Stomach (tissue), 8 donors: ENCODE measurements at regions not wholly inside any gene's neighbourhood (a gene's known extent, or its start where the extent isn't known, plus 50 kb on each side); places are given as distances from the start of the nearest gene placed in this dataset.

ENCODE experiments used
- DNase-seq, 2 donors: peaks; one replicate each; pipeline versions ENCODE4 v3.0.0 to v3.0.0-alpha.2; 2013 to 2019
- H3K27ac ChIP-seq, 5 donors: fragments of 200-600 bp in 4 of 5; sonication (generic) in 4 of 5; one replicate each; pipeline ENCODE4 v1.5.1; 2013 to 2019; ENCODE audit warnings: mild to moderate bottlenecking in 1 of 5, moderate library complexity in 1 of 5
- H3K27me3 ChIP-seq, 3 donors: fragments of 200-600 bp; sonication (generic); one replicate each; pipeline ENCODE4 v1.5.1; 2017 to 2019; ENCODE audit warnings: mixed run types in 1 of 3
- H3K36me3 ChIP-seq, 4 donors: fragments of 200-600 bp; sonication (generic); 1 replicate in 3 of 4; 2 replicates in 1 of 4; pipeline ENCODE4 v1.5.1; 2016 to 2019
- H3K4me1 ChIP-seq, 4 donors: fragments of 200-600 bp; sonication (generic); one replicate each; pipeline ENCODE4 v1.5.1; 2016 to 2019
- H3K4me3 ChIP-seq, 4 donors: fragments of 200-600 bp; sonication (generic) in 3 of 4; one replicate each; pipeline ENCODE4 v1.5.1; 2016 to 2019; ENCODE audit warnings: mild to moderate bottlenecking in 1 of 4
- H3K9me3 ChIP-seq, 4 donors: fragments of 200-600 bp; sonication (generic); one replicate each; pipeline ENCODE4 v1.5.1; 2016 to 2019
- CTCF ChIP-seq, 7 experiments: fragments of 450-650 bp in 4 of 7; fragments of 200-600 bp in 3 of 7; sonication (generic) in 3 of 7; IDR thresholded peaks; one replicate each; pipeline ENCODE4 v1.5.1; 2016 to 2019; ENCODE audit warnings: antibody characterized with exemption in 7 of 7, control low read depth in 2 of 7, mild to moderate bottlenecking in 1 of 7
- EP300 ChIP-seq: sonication (generic); formaldehyde crosslinking; IDR thresholded peaks from one replicate; pipeline ENCODE4 v1.6.1; 2017; ENCODE audit warnings: antibody characterized with exemption
- POLR2A ChIP-seq, 4 donors: fragments of 450-650 bp; IDR thresholded peaks; one replicate each; pipeline ENCODE4 v1.6.1; 2016; ENCODE audit warnings: antibody characterized with exemption in 4 of 4, control low read depth in 2 of 4, mild to moderate bottlenecking in 1 of 4, moderate library complexity in 1 of 4
- POLR2AphosphoS5 ChIP-seq, 3 donors: sonication (generic); formaldehyde crosslinking; IDR thresholded peaks; one replicate each; pipeline ENCODE4 v1.6.1; 2016; ENCODE audit warnings: antibody characterized with exemption in 3 of 3
- WGBS, 5 donors: extraction: QIAGEN DNeasy Blood & Tissue Kit in 3 of 5; methylation state at CpG; one replicate each; pipeline versions ENCODE4 v1.1.5 to v1.1.7; 2013 to 2018; 5-methylcytosine and 5-hydroxymethylcytosine counted together
- intact Hi-C: fragments of 100-400 bp; cut with DNase I; formaldehyde crosslinking; loops from one replicate; pipeline ENCODE4 v1.15.1; 2023; ENCODE audit warnings: low total_unique reads
- donor health status: healthy with polysubstance abuse.
- donor health status: Bipolar disorder and iron deficiency.
- donor health status: healthy.

DNA sequence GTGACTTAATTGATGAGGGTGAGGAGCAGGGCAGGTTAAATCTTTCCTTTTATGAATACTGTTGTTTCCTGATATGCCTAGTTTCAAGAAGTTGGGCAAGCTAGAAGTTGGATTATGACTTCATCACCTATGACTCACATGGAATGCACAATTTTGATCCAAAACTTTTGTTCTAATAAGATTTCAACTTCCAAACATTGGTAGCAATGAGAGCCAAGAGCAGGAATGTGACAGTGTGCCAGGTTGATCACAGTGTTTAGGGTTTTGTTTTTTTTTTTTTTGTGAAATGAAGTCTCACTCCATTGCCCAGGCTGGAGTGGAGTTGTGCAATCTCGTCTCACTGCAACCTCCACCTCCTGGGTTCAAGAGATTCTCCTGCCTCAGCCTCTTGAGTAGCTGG lies 349.4 kb downstream of the DUSP10 start:
- no peak overlapping the region for H3K4me3 ChIP-seq
- H3K27ac ChIP-seq = no peak overlapping the region
- no peak for TF ChIP-seq CTCF (IDR thresholded peaks at IDR 0.05)
- TF ChIP-seq EP300 = no peak
- TF ChIP-seq POLR2A (IDR thresholded peaks at IDR 0.05) = no peak
- TF ChIP-seq POLR2AphosphoS5 (IDR thresholded peaks at IDR 0.05) = no peak
- H3K4me1 ChIP-seq = no peaks in the 10 kb centered on the region
- DNase-seq = no peak
- H3K27me3 ChIP-seq = no peaks in the 10 kb centered on the region
- no peaks in the 10 kb centered on the region for H3K36me3 ChIP-seq
- peaks cover 0 to 11% (median 10%) of the 10 kb centered on the region in 4 donors for H3K9me3 ChIP-seq
- intact Hi-C loops = no loop called here
- WGBS, 5 donors = 63 to 91% (median 71%) methylated on average over 1 of the region's 1 CpG

DNA sequence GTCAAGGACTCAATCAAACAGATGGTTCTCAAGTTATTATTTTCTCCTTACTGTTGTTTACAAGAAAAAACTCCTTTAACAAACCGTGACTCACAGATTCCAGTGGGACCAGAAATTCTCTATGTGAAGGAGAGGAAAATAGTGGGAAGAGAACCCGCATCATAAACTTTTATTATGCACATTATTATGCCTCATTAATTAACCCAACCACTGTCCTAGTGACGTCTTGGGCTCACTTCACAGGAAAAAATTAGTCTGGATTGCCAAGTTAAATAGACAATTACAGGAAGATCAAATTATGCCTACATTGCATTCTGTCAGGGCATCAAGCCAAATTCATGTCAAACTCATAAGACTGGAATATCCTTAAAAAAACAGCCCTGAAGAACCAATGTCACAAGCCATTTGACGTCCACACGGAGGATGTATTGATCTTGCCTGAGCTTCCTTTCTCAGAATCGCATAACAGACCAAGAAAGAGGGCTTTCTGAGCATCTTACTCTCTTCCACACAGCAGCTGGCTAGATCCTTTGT lies 347.8 kb downstream of the DUSP10 start:
- intact Hi-C loops = no loop called here
- DNase-seq = peak in 1 of 2 donors; percentile 44
- WGBS, 5 donors = 55 to 76% (median 68%) methylated on average over 6 of the region's 6 CpGs
- Histone ChIP-seq H3K36me3 (no peaks in the 10 kb centered on the region), H3K4me3 (no peak overlapping the region), H3K27me3 (no peaks in the 10 kb centered on the region), H3K27ac (no peak overlapping the region), H3K9me3 (peaks cover 0 to 11% (median 10%) of the 10 kb centered on the region in 4 donors), H3K4me1 (no peaks in the 10 kb centered on the region)
- no peak for TF ChIP-seq CTCF (IDR thresholded peaks at IDR 0.05)
- TF ChIP-seq POLR2A (IDR thresholded peaks at IDR 0.05) = no peak
- TF ChIP-seq EP300 = no peak
- TF ChIP-seq POLR2AphosphoS5 (IDR thresholded peaks at IDR 0.05) = no peak

DNA sequence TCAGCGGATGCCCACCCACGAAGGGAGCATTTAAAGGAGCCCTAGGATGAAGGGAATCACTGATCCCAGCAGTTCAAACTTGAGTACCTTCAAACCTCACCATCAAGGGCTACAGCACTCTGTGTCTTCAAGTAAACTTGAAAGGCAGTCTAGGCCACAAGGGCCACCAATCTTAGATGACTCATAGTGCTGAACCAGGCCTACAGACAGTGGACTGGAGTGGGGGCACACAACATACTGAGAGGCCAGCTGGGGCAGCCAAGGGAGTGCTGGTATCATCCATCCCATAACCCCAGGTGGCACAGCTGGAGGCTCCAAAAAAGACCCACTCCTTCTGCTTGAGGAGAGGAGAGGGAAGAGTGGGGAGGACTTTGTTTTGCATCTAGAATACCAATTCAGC lies 345.4 kb downstream of the DUSP10 start:
- Histone ChIP-seq H3K27me3 (no peaks in the 10 kb centered on the region), H3K36me3 (no peaks in the 10 kb centered on the region), H3K27ac (no peak overlapping the region), H3K4me1 (no peaks in the 10 kb centered on the region), H3K4me3 (no peak overlapping the region), H3K9me3 (peaks cover 0 to 11% (median 10%) of the 10 kb centered on the region in 4 donors)
- intact Hi-C loops = no loop called here
- 74 to 89% (median 79%) methylated on average over 2 of the region's 2 CpGs for WGBS, 5 donors
- no peak for DNase-seq
- TF ChIP-seq POLR2AphosphoS5 (IDR thresholded peaks at IDR 0.05) (no peak), CTCF (IDR thresholded peaks at IDR 0.05) (no peak), POLR2A (IDR thresholded peaks at IDR 0.05) (no peak), EP300 (no peak)

- 68 to 85% (median 81%) methylated on average over 2 of the region's 2 CpGs for WGBS, 5 donors
Measured at GRCh38 chr1:221397141-221397540, 344.7 kb downstream of the DUSP10 start.

GRCh38 chr1:221397606-221398005 lies 344.3 kb downstream of the DUSP10 start:
- Histone ChIP-seq H3K27ac (no peak overlapping the region), H3K27me3 (no peaks in the 10 kb centered on the region), H3K4me3 (no peak overlapping the region), H3K9me3 (peaks cover 0 to 11% (median 10%) of the 10 kb centered on the region in 4 donors), H3K36me3 (no peaks in the 10 kb centered on the region), H3K4me1 (no peaks in the 10 kb centered on the region)
- intact Hi-C loops = no loop called here
- DNase-seq = no peak
- no peak for TF ChIP-seq POLR2AphosphoS5 (IDR thresholded peaks at IDR 0.05)
- TF ChIP-seq CTCF (IDR thresholded peaks at IDR 0.05) = no peak
- TF ChIP-seq EP300 = no peak
- TF ChIP-seq POLR2A (IDR thresholded peaks at IDR 0.05) = no peak
- 74 to 91% (median 88%) methylated on average over 3 of the region's 3 CpGs for WGBS, 5 donors

More at GRCh38 chr1:221397141-221397540, 344.7 kb downstream of the DUSP10 start:
- DNase-seq = no peak
- peaks cover 0 to 11% (median 10%) of the 10 kb centered on the region in 4 donors for H3K9me3 ChIP-seq
- H3K4me3 ChIP-seq = no peak overlapping the region
- no peak overlapping the region for H3K27ac ChIP-seq
- no peaks in the 10 kb centered on the region for H3K4me1 ChIP-seq
- H3K36me3 ChIP-seq = no peaks in the 10 kb centered on the region
- no peak for TF ChIP-seq POLR2A (IDR thresholded peaks at IDR 0.05)
- intact Hi-C loops = no loop called here
- no peaks in the 10 kb centered on the region for H3K27me3 ChIP-seq
